H9 (cell line): ENCODE measurements at regions not wholly inside any gene's neighbourhood (a gene's known extent, or its start where the extent isn't known, plus 50 kb on each side); places are given as distances from the start of the nearest gene placed in this dataset.

ENCODE experiments used
- DNase-seq: peaks from one replicate; pipeline ENCODE4 v3.0.0-alpha.2; 2017
- H2AFZ ChIP-seq: one replicate; pipeline ENCODE4 v1.6.1; 2013; ENCODE audit warnings: mild to moderate bottlenecking, low read length, control low read depth, moderate library complexity
- H2AK5ac ChIP-seq: 2 replicates; pipeline ENCODE4 v1.6.1; 2013; ENCODE audit warnings: low read length, control low read depth, mixed read lengths; ENCODE audit not compliant: insufficient read length
- H2BK120ac ChIP-seq: one replicate; pipeline ENCODE4 v1.6.1; 2013; ENCODE audit warnings: low read depth, mild to moderate bottlenecking, low read length, control low read depth, inconsistent platforms; ENCODE audit not compliant: poor library complexity, severe bottlenecking
- H2BK12ac ChIP-seq: 2 replicates; pipeline ENCODE4 v1.6.1; 2013; ENCODE audit warnings: low read length, control low read depth, mixed read lengths, low read depth; ENCODE audit not compliant: insufficient read length
- H2BK15ac ChIP-seq: 2 replicates; pipeline ENCODE4 v1.6.1; 2013; ENCODE audit warnings: low read depth, low read length, control low read depth
- H2BK20ac ChIP-seq: one replicate; pipeline ENCODE4 v1.6.1; 2013; ENCODE audit warnings: low read depth, mild to moderate bottlenecking, low read length, control low read depth, inconsistent platforms; ENCODE audit not compliant: poor library complexity, severe bottlenecking
- H2BK5ac ChIP-seq: 2 replicates; pipeline ENCODE4 v1.6.1; 2013; ENCODE audit warnings: low read length, control low read depth, mixed read lengths; ENCODE audit not compliant: insufficient read length
- H3K14ac ChIP-seq: 2 replicates; pipeline ENCODE4 v1.6.1; 2013; ENCODE audit warnings: low read length, control low read depth; ENCODE audit not compliant: insufficient read depth
- H3K18ac ChIP-seq: 2 replicates; pipeline ENCODE4 v1.6.1; 2013; ENCODE audit warnings: low read depth, mild to moderate bottlenecking, mixed read lengths, low read length, control low read depth; ENCODE audit not compliant: insufficient read length
- H3K23ac ChIP-seq: 2 replicates; pipeline ENCODE4 v1.6.1; 2013; ENCODE audit warnings: low read length, control low read depth, mixed read lengths, low read depth; ENCODE audit not compliant: insufficient read length
- H3K23me2 ChIP-seq: 2 replicates; pipeline ENCODE4 v1.6.1; 2013; ENCODE audit warnings: low read depth, mild to moderate bottlenecking, mixed read lengths, low read length, control low read depth; ENCODE audit not compliant: insufficient read length, poor library complexity, severe bottlenecking
- H3K27ac ChIP-seq: 2 replicates; pipeline ENCODE4 v1.5.1; 2013; ENCODE audit warnings: low read length, control low read depth, mixed read lengths, low read depth; ENCODE audit not compliant: insufficient read length
- H3K27me3 ChIP-seq: 2 replicates; pipeline ENCODE4 v1.6.1; 2013; ENCODE audit warnings: low read length, control low read depth, inconsistent platforms; ENCODE audit not compliant: insufficient read depth
- H3K4ac ChIP-seq: 2 replicates; pipeline ENCODE4 v1.6.1; 2013; ENCODE audit warnings: low read depth, mild to moderate bottlenecking, control low read depth, inconsistent platforms, low read length, moderate library complexity
- H3K4me1 ChIP-seq: 2 replicates; pipeline ENCODE4 v1.6.1; 2013; ENCODE audit warnings: low read length, control low read depth, inconsistent platforms; ENCODE audit not compliant: insufficient read depth
- H3K4me2 ChIP-seq: 2 replicates; pipeline ENCODE4 v1.6.1; 2013; ENCODE audit warnings: low read length, control low read depth, mixed read lengths; ENCODE audit not compliant: insufficient read length, insufficient read depth
- H3K56ac ChIP-seq: 2 replicates; pipeline ENCODE4 v1.6.1; 2013; ENCODE audit warnings: low read depth, mild to moderate bottlenecking, mixed read lengths, low read length, control low read depth; ENCODE audit not compliant: insufficient read length
- H3K79me1 ChIP-seq: 2 replicates; pipeline ENCODE4 v1.6.1; 2013; ENCODE audit warnings: low read depth, mild to moderate bottlenecking, moderate library complexity, low read length, control low read depth, inconsistent platforms; ENCODE audit not compliant: insufficient read depth, poor library complexity, severe bottlenecking
- H3K79me2 ChIP-seq: 2 replicates; pipeline ENCODE4 v1.6.1; 2013; ENCODE audit warnings: low read length, control low read depth, inconsistent platforms; ENCODE audit not compliant: insufficient read depth
- H3K9ac ChIP-seq: 2 replicates; pipeline ENCODE4 v1.6.1; 2013; ENCODE audit warnings: low read length, control low read depth, mixed read lengths; ENCODE audit not compliant: insufficient read length; ENCODE audit errors: extremely low read depth
- H3K9me3 ChIP-seq: one replicate; pipeline ENCODE4 v1.6.1; 2013; ENCODE audit warnings: low read depth, low read length, inconsistent platforms; ENCODE audit not compliant: control insufficient read depth
- H3T11ph ChIP-seq: one replicate; pipeline ENCODE4 v1.6.1; 2013; ENCODE audit warnings: mild to moderate bottlenecking, low read length, control low read depth, inconsistent platforms
- H4K20me1 ChIP-seq: one replicate; pipeline ENCODE4 v1.6.1; 2013; ENCODE audit not compliant: control insufficient read depth, insufficient read length, insufficient read depth
- H4K5ac ChIP-seq: 2 replicates; pipeline ENCODE4 v1.6.1; 2013; ENCODE audit warnings: low read depth, mild to moderate bottlenecking, mixed read lengths, low read length, control low read depth; ENCODE audit not compliant: insufficient read length
- H4K8ac ChIP-seq: replicated peaks from 2 replicates; pipeline ENCODE4 v1.6.1; 2013; ENCODE audit warnings: low read length, control low read depth, mixed read lengths, low read depth; ENCODE audit not compliant: insufficient read length
- H4K91ac ChIP-seq: 2 replicates; pipeline ENCODE4 v1.6.1; 2013; ENCODE audit warnings: low read depth, mild to moderate bottlenecking, moderate library complexity, mixed read lengths, low read length, control low read depth; ENCODE audit not compliant: insufficient read length
- H3K27ac Mint-ChIP-seq, 3 experiments: 2 replicates in 2 of 3; 3 replicates in 1 of 3; pipeline ENCODE4 v1.8.0; 2020 to 2021; ENCODE audit warnings: mixed read lengths in 3 of 3, mild to moderate bottlenecking in 1 of 3, moderate library complexity in 1 of 3
- H3K27me3 Mint-ChIP-seq: 2 replicates; pipeline ENCODE4 v1.8.0; 2021; ENCODE audit warnings: low read depth, mild to moderate bottlenecking, moderate library complexity, mixed read lengths
- H3K36me3 Mint-ChIP-seq, 3 experiments: 2 replicates in 2 of 3; 3 replicates in 1 of 3; pipeline ENCODE4 v1.8.0; 2020 to 2021; ENCODE audit warnings: low read depth in 3 of 3, mixed read lengths in 3 of 3; ENCODE audit not compliant: insufficient read depth in 1 of 3
- H3K4me1 Mint-ChIP-seq, 2 experiments: 2 replicates each; pipeline ENCODE4 v1.8.0; 2020; ENCODE audit warnings: mixed read lengths in 2 of 2
- H3K4me3 Mint-ChIP-seq, 2 experiments: 2 replicates in 1 of 2; 3 replicates in 1 of 2; pipeline ENCODE4 v1.8.0; 2020 to 2021; ENCODE audit warnings: mild to moderate bottlenecking in 2 of 2, mixed read lengths in 2 of 2, moderate library complexity in 1 of 2
- H3K9me3 Mint-ChIP-seq, 2 experiments: 2 replicates in 1 of 2; 3 replicates in 1 of 2; pipeline ENCODE4 v1.8.0; 2020; ENCODE audit warnings: mild to moderate bottlenecking in 2 of 2, mixed read lengths in 2 of 2, moderate library complexity in 1 of 2
- WGBS: extraction: QIAGEN DNeasy Blood & Tissue Kit; methylation state at CpG from one replicate; pipeline ENCODE4 v1.1.7; 2013; ENCODE audit warnings: missing lambda C conversion rate, low lambda C conversion rate, mixed read lengths; ENCODE audit not compliant: insufficient read length; ENCODE audit errors: extremely low coverage; 5-methylcytosine and 5-hydroxymethylcytosine counted together
- TF ChIP-seq, protein P1 (sequence below): fragments of 200-600 bp; sonication (generic); conservative IDR thresholded peaks from 3 replicates; pipeline ENCODE4 v1.8.0; 2021; ENCODE audit warnings: antibody characterized with exemption, mild to moderate bottlenecking

DNA sequence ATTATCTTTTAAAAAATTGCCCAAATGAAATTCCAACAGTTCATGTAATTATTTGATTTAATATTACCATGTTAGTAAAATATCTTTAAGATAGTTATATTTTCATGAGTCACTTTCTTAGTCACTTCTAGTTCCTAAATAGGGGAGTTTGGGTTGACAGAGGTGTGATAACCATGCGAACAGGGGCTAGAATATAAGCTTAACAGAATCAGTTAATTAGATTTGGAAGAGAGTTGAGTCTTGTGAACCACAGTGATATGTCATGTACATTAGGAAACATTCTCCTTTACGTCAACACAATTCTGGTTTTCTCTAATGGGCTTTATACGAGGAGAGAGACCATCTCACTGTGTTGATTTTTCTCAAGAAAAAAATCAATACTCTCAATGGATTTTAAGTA is 64.8 kb upstream of the ZNF281 start:
- H3K27me3 ChIP-seq: no peaks in the 10 kb centered on the region
- H2BK12ac ChIP-seq: no peak overlapping the region
- no peaks in the 10 kb centered on the region for H4K20me1 ChIP-seq
- H3K9me3 ChIP-seq: no peaks in the 10 kb centered on the region
- Mint-ChIP-seq H3K27ac (no peak overlapping the region), H3K36me3 (peaks cover 5 to 34% (median 30%) of the 10 kb centered on the region in 3 experiments; a peak in 6 of 7 replicates), H3K27me3 (no peaks in the 10 kb centered on the region), H3K4me3 (no peak overlapping the region), H3K4me1 (peaks cover 4 to 6% of the 10 kb centered on the region in 2 experiments; a peak in 3 of 4 replicates), H3K9me3 (no peaks in the 10 kb centered on the region)
- H3K56ac ChIP-seq: no peak overlapping the region
- H3K27ac ChIP-seq: no peak overlapping the region
- H2BK15ac ChIP-seq: no peak overlapping the region
- no peak overlapping the region for H3T11ph ChIP-seq
- no peak overlapping the region for H3K4me2 ChIP-seq
- TF ChIP-seq, protein P1, sequence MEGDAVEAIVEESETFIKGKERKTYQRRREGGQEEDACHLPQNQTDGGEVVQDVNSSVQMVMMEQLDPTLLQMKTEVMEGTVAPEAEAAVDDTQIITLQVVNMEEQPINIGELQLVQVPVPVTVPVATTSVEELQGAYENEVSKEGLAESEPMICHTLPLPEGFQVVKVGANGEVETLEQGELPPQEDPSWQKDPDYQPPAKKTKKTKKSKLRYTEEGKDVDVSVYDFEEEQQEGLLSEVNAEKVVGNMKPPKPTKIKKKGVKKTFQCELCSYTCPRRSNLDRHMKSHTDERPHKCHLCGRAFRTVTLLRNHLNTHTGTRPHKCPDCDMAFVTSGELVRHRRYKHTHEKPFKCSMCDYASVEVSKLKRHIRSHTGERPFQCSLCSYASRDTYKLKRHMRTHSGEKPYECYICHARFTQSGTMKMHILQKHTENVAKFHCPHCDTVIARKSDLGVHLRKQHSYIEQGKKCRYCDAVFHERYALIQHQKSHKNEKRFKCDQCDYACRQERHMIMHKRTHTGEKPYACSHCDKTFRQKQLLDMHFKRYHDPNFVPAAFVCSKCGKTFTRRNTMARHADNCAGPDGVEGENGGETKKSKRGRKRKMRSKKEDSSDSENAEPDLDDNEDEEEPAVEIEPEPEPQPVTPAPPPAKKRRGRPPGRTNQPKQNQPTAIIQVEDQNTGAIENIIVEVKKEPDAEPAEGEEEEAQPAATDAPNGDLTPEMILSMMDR: no peak
- no peak overlapping the region for H4K5ac ChIP-seq
- H3K9ac ChIP-seq: no peak overlapping the region
- no peak overlapping the region for H3K23ac ChIP-seq
- no peak overlapping the region for H2AK5ac ChIP-seq
- no peaks in the 10 kb centered on the region for H3K23me2 ChIP-seq
- no peak overlapping the region for H2BK120ac ChIP-seq
- H3K79me1 ChIP-seq: no peaks in the 10 kb centered on the region
- no peak overlapping the region for H4K8ac ChIP-seq
- no peak overlapping the region for H3K18ac ChIP-seq
- H4K91ac ChIP-seq: no peak overlapping the region
- no peak overlapping the region for H2AFZ ChIP-seq
- no peak overlapping the region for H2BK20ac ChIP-seq
- H3K4ac ChIP-seq: no peak overlapping the region
- no peaks in the 10 kb centered on the region; the same call in 1 of the 2 replicates for H3K79me2 ChIP-seq
- no peak overlapping the region for H3K14ac ChIP-seq
- H3K4me1 ChIP-seq: no peaks in the 10 kb centered on the region; the same call in 1 of the 2 replicates
- no peak overlapping the region for H2BK5ac ChIP-seq
- WGBS: no CpG with 5 or more reads among the region's 3 CpGs
- no peak for DNase-seq
